H1 (cell line): ENCODE measurements at regions not wholly inside any gene's neighbourhood (a gene's known extent, or its start where the extent isn't known, plus 50 kb on each side); places are given as distances from the start of the nearest gene placed in this dataset.

ENCODE experiments used
- ATF3 ChIP-seq: IDR thresholded peaks from 2 replicates; pipeline ENCODE4 v1.6.1; 2011; ENCODE audit warnings: low read depth, mild to moderate bottlenecking, low read length; ENCODE audit not compliant: insufficient read depth
- HDAC2 ChIP-seq, 2 experiments: fragments of 300-600 bp in 1 of 2; sonication (generic) in 1 of 2; IDR thresholded peaks; 2 replicates each; pipeline ENCODE4 v1.6.1; 2011 to 2012; ENCODE audit warnings: low read depth in 2 of 2, low read length in 2 of 2, mild to moderate bottlenecking in 2 of 2, moderate library complexity in 2 of 2, borderline replicate concordance in 1 of 2, inconsistent platforms in 1 of 2
- POLR2A ChIP-seq, 2 experiments: IDR thresholded peaks; 1 replicate in 1 of 2; 2 replicates in 1 of 2; pipeline ENCODE4 v1.6.1; 2011; ENCODE audit warnings: low read depth in 2 of 2, low read length in 2 of 2, mild to moderate bottlenecking in 2 of 2; ENCODE audit errors: control extremely low read depth in 1 of 2
- RFX5 ChIP-seq: IDR thresholded peaks from 2 replicates; pipeline ENCODE4 v1.6.1; 2011; ENCODE audit warnings: low read depth, low read length, improper control_type of control experiment, borderline replicate concordance
- TAF1 ChIP-seq: IDR thresholded peaks from 2 replicates; pipeline ENCODE4 v1.6.1; 2011; ENCODE audit warnings: mild to moderate bottlenecking, low read depth, low read length
- TEAD4 ChIP-seq: IDR thresholded peaks from 2 replicates; pipeline ENCODE4 v1.6.1; 2012; ENCODE audit warnings: low read depth, low read length, inconsistent platforms, mixed read lengths

- no peak for TF ChIP-seq HDAC2 (IDR thresholded peaks at IDR 0.05; ENCODE audit: borderline replicate concordance in 1 of 2, low read depth in 2 of 2, low read length in 2 of 2)
- no peak for TF ChIP-seq POLR2A (IDR thresholded peaks at IDR 0.05; ENCODE audit: control extremely low read depth in 1 of 2, low read depth in 2 of 2, low read length in 2 of 2)
- TF ChIP-seq TEAD4, result no peak
- TF ChIP-seq RFX5, result no peak
- no peak for TF ChIP-seq TAF1
- TF ChIP-seq ATF3, result no peak
Observed at GRCh38 chr1:25018110-25018735, 88.1 kb upstream of the RUNX3 start.
